HepG2 (cell line): ENCODE measurements at regions not wholly inside any gene's neighbourhood (a gene's known extent, or its start where the extent isn't known, plus 50 kb on each side); places are given as distances from the start of the nearest gene placed in this dataset.

ENCODE experiments used
- PHB2 ChIP-seq: fragments of 450-650 bp; IDR thresholded peaks from 2 replicates; pipeline ENCODE4 v1.6.1; 2018; ENCODE audit not compliant: partially characterized antibody
- POLR2A ChIP-seq, 2 experiments: IDR thresholded peaks; 2 replicates each; pipeline ENCODE4 v1.6.1; 2011; ENCODE audit warnings: low read depth in 2 of 2, low read length in 2 of 2, mild to moderate bottlenecking in 1 of 2, moderate library complexity in 1 of 2; ENCODE audit not compliant: insufficient read depth in 1 of 2
- SMC3 ChIP-seq: IDR thresholded peaks from 2 replicates; pipeline ENCODE4 v1.6.1; 2011; ENCODE audit warnings: low read length, improper control_type of control experiment
- ZFP62 ChIP-seq: sonication (generic); formaldehyde crosslinking; IDR thresholded peaks from 2 replicates; pipeline ENCODE4 v1.4.0; 2020; ENCODE audit warnings: missing genetic modification reagents
- TF ChIP-seq, protein P1 (sequence below): sonication (generic); formaldehyde crosslinking; IDR thresholded peaks from 2 replicates; pipeline ENCODE4 v1.4.0; 2020; ENCODE audit warnings: missing genetic modification reagents, borderline replicate concordance
- TF ChIP-seq, protein P2 (sequence below): sonication (generic); formaldehyde crosslinking; IDR thresholded peaks from 2 replicates; pipeline ENCODE4 v1.4.0; 2020; ENCODE audit warnings: missing genetic modification reagents
- TF ChIP-seq, protein P3 (sequence below), 2 experiments: sonication (generic) in 1 of 2; formaldehyde crosslinking in 1 of 2; IDR thresholded peaks; 2 replicates each; pipeline versions ENCODE4 v1.5.1 to v1.6.1; 2011 to 2020; ENCODE audit warnings: borderline replicate concordance in 1 of 2, low read depth in 1 of 2, low read length in 1 of 2, mild to moderate bottlenecking in 1 of 2, missing genetic modification reagents in 1 of 2, moderate library complexity in 1 of 2
- TF ChIP-seq, protein P4 (sequence below): sonication (generic); formaldehyde crosslinking; IDR thresholded peaks from 2 replicates; pipeline ENCODE4 v1.4.0; 2020; ENCODE audit warnings: missing genetic modification reagents
- TF ChIP-seq, protein P5 (sequence below): sonication (generic); formaldehyde crosslinking; IDR thresholded peaks from 2 replicates; pipeline ENCODE4 v1.8.1; 2023; ENCODE audit warnings: missing genetic modification reagents, mild to moderate bottlenecking, borderline replicate concordance

DNA sequence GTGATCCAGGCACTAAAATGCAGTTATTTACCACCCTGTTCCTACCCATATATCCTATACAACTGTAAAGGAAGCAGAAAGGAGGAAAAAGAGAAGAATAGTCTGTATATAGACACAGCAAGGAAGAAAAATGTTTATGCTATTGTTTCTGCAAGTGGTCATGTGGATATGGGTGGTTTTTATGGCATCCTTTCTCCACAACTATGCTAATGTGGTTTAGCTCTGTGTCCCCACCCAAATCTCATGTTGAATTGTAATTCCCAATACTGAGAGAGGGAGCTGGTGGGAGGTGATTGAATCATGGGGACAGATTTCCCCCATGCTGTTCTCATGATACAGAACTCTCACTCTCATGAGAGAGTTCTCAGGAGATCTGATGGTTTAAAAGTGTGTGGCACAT is 439.8 kb downstream of the ZSWIM6 start:
- TF ChIP-seq POLR2A (IDR thresholded peaks at IDR 0.05; ENCODE audit: insufficient read depth in 1 of 2, low read depth in 2 of 2, low read length in 2 of 2) = no peak
- TF ChIP-seq, protein P1, sequence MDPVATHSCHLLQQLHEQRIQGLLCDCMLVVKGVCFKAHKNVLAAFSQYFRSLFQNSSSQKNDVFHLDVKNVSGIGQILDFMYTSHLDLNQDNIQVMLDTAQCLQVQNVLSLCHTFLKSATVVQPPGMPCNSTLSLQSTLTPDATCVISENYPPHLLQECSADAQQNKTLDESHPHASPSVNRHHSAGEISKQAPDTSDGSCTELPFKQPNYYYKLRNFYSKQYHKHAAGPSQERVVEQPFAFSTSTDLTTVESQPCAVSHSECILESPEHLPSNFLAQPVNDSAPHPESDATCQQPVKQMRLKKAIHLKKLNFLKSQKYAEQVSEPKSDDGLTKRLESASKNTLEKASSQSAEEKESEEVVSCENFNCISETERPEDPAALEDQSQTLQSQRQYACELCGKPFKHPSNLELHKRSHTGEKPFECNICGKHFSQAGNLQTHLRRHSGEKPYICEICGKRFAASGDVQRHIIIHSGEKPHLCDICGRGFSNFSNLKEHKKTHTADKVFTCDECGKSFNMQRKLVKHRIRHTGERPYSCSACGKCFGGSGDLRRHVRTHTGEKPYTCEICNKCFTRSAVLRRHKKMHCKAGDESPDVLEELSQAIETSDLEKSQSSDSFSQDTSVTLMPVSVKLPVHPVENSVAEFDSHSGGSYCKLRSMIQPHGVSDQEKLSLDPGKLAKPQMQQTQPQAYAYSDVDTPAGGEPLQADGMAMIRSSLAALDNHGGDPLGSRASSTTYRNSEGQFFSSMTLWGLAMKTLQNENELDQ (CRISPR knock-in tag) = no peak
- TF ChIP-seq, protein P2, sequence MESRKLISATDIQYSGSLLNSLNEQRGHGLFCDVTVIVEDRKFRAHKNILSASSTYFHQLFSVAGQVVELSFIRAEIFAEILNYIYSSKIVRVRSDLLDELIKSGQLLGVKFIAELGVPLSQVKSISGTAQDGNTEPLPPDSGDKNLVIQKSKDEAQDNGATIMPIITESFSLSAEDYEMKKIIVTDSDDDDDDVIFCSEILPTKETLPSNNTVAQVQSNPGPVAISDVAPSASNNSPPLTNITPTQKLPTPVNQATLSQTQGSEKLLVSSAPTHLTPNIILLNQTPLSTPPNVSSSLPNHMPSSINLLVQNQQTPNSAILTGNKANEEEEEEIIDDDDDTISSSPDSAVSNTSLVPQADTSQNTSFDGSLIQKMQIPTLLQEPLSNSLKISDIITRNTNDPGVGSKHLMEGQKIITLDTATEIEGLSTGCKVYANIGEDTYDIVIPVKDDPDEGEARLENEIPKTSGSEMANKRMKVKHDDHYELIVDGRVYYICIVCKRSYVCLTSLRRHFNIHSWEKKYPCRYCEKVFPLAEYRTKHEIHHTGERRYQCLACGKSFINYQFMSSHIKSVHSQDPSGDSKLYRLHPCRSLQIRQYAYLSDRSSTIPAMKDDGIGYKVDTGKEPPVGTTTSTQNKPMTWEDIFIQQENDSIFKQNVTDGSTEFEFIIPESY (CRISPR knock-in tag) = no peak
- TF ChIP-seq, protein P3, sequence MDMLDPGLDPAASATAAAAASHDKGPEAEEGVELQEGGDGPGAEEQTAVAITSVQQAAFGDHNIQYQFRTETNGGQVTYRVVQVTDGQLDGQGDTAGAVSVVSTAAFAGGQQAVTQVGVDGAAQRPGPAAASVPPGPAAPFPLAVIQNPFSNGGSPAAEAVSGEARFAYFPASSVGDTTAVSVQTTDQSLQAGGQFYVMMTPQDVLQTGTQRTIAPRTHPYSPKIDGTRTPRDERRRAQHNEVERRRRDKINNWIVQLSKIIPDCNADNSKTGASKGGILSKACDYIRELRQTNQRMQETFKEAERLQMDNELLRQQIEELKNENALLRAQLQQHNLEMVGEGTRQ (IDR thresholded peaks at IDR 0.05; ENCODE audit: low read depth, low read length) = no peak
- TF ChIP-seq, protein P3 (CRISPR knock-in tag; IDR thresholded peaks at IDR 0.05; ENCODE audit: borderline replicate concordance) = no peak
- TF ChIP-seq SMC3 = no peak
- TF ChIP-seq, protein P4, sequence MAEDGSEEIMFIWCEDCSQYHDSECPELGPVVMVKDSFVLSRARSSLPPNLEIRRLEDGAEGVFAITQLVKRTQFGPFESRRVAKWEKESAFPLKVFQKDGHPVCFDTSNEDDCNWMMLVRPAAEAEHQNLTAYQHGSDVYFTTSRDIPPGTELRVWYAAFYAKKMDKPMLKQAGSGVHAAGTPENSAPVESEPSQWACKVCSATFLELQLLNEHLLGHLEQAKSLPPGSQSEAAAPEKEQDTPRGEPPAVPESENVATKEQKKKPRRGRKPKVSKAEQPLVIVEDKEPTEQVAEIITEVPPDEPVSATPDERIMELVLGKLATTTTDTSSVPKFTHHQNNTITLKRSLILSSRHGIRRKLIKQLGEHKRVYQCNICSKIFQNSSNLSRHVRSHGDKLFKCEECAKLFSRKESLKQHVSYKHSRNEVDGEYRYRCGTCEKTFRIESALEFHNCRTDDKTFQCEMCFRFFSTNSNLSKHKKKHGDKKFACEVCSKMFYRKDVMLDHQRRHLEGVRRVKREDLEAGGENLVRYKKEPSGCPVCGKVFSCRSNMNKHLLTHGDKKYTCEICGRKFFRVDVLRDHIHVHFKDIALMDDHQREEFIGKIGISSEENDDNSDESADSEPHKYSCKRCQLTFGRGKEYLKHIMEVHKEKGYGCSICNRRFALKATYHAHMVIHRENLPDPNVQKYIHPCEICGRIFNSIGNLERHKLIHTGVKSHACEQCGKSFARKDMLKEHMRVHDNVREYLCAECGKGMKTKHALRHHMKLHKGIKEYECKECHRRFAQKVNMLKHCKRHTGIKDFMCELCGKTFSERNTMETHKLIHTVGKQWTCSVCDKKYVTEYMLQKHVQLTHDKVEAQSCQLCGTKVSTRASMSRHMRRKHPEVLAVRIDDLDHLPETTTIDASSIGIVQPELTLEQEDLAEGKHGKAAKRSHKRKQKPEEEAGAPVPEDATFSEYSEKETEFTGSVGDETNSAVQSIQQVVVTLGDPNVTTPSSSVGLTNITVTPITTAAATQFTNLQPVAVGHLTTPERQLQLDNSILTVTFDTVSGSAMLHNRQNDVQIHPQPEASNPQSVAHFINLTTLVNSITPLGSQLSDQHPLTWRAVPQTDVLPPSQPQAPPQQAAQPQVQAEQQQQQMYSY = no peak
- no peak for TF ChIP-seq PHB2
- no peak for TF ChIP-seq ZFP62
- TF ChIP-seq, protein P5, sequence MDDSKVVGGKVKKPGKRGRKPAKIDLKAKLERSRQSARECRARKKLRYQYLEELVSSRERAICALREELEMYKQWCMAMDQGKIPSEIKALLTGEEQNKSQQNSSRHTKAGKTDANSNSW = no peak
